Keratinocyte (primary cell): ENCODE measurements at regions not wholly inside any gene's neighbourhood (a gene's known extent, or its start where the extent isn't known, plus 50 kb on each side); places are given as distances from the start of the nearest gene placed in this dataset.

Experiments used
- DNase-seq: peaks from one replicate; pipeline ENCODE4 v3.0.0-alpha.2; 2011; ENCODE audit warnings: low read depth, missing footprints, low spot score
- FAIRE-seq: peaks from 2 replicates; lab custom pipeline; 2011; peaks lifted over from hg19 to GRCh38; lab: Jason Lieb, UNC
- H2AFZ ChIP-seq: 2 replicates; pipeline ENCODE4 v1.6.0; 2012; ENCODE audit warnings: low read length, control low read depth, inconsistent platforms; ENCODE audit not compliant: control insufficient read depth
- H3K27ac ChIP-seq: 2 replicates; pipeline ENCODE4 v1.5.1; 2011; ENCODE audit warnings: low read length; ENCODE audit not compliant: control insufficient read depth, insufficient read depth
- H3K27me3 ChIP-seq: 3 replicates; pipeline ENCODE4 v1.6.0; 2011; ENCODE audit warnings: low read length; ENCODE audit not compliant: control insufficient read depth, insufficient read depth; ENCODE audit errors: extremely low read depth
- H3K36me3 ChIP-seq, 2 experiments: 2 replicates in 1 of 2; 3 replicates in 1 of 2; pipeline ENCODE4 v1.5.1; 2011; ENCODE audit warnings: low read length in 2 of 2, mild to moderate bottlenecking in 1 of 2; ENCODE audit not compliant: control insufficient read depth in 2 of 2, insufficient read depth in 2 of 2; ENCODE audit errors: extremely low read depth in 1 of 2
- H3K4me1 ChIP-seq: 3 replicates; pipeline ENCODE4 v1.5.1; 2011; ENCODE audit warnings: low read length; ENCODE audit not compliant: control insufficient read depth, insufficient read depth; ENCODE audit errors: extremely low read depth
- H3K4me2 ChIP-seq: 3 replicates; pipeline ENCODE4 v1.6.0; 2011; ENCODE audit warnings: low read depth, low read length; ENCODE audit not compliant: control insufficient read depth, insufficient read depth; ENCODE audit errors: extremely low read depth
- H3K4me3 ChIP-seq, 3 experiments: fragments of 200-600 bp in 1 of 3; sonication (generic) in 1 of 3; 2 replicates in 2 of 3; 3 replicates in 1 of 3; pipeline ENCODE4 v1.5.1; 2011 to 2016; ENCODE audit warnings: low read length in 3 of 3, mild to moderate bottlenecking in 3 of 3, control low read depth in 2 of 3, inconsistent platforms in 1 of 3, low read depth in 1 of 3, mixed read lengths in 1 of 3, mixed run types in 1 of 3, moderate library complexity in 1 of 3; ENCODE audit not compliant: control insufficient read depth in 2 of 3, insufficient read depth in 2 of 3; ENCODE audit errors: extremely low read depth in 1 of 3
- H3K79me2 ChIP-seq: 2 replicates; pipeline ENCODE4 v1.6.0; 2012; ENCODE audit warnings: low read length; ENCODE audit not compliant: control insufficient read depth, insufficient read depth
- H3K9ac ChIP-seq: 3 replicates; pipeline ENCODE4 v1.6.0; 2011; ENCODE audit warnings: low read length; ENCODE audit not compliant: control insufficient read depth, insufficient read depth; ENCODE audit errors: extremely low read depth
- H3K9me1 ChIP-seq: 3 replicates; pipeline ENCODE4 v1.6.0; 2011; ENCODE audit warnings: low read length; ENCODE audit not compliant: control insufficient read depth, insufficient read depth; ENCODE audit errors: extremely low read depth
- H3K9me3 ChIP-seq: 2 replicates; pipeline ENCODE4 v1.5.1; 2012; ENCODE audit warnings: low read depth, low read length; ENCODE audit not compliant: control insufficient read depth
- H4K20me1 ChIP-seq: 3 replicates; pipeline ENCODE4 v1.6.0; 2011; ENCODE audit warnings: low read length; ENCODE audit not compliant: control insufficient read depth, insufficient read depth; ENCODE audit errors: extremely low read depth
- EZH2 ChIP-seq: IDR thresholded peaks from one replicate; pipeline ENCODE4 v1.6.1; 2012; ENCODE audit warnings: inconsistent platforms, mild to moderate bottlenecking, low read length, moderate library complexity
- dilution Hi-C: fragments of 300-500 bp; cut with MboI; formaldehyde crosslinking; loops from one replicate; pipeline ENCODE4 v1.7.0; 2020; ENCODE audit warnings: low sequenced_read_pairs; ENCODE audit not compliant: extremely low pct_ligation_motif_present
- TF ChIP-seq, protein P1 (sequence below), 3 experiments: IDR thresholded peaks in 1 of 3; conservative IDR thresholded peaks in 1 of 3; optimal IDR thresholded peaks in 1 of 3; 2 replicates in 2 of 3; 3 replicates in 1 of 3; pipeline versions ENCODE3 to v1.5.1; 2011; ENCODE audit warnings: low read length in 3 of 3, mild to moderate bottlenecking in 3 of 3, moderate library complexity in 2 of 3, control low read depth in 1 of 3, inconsistent platforms in 1 of 3; ENCODE audit not compliant: insufficient read depth in 2 of 3; ENCODE audit errors: extremely low read depth in 1 of 3

DNA sequence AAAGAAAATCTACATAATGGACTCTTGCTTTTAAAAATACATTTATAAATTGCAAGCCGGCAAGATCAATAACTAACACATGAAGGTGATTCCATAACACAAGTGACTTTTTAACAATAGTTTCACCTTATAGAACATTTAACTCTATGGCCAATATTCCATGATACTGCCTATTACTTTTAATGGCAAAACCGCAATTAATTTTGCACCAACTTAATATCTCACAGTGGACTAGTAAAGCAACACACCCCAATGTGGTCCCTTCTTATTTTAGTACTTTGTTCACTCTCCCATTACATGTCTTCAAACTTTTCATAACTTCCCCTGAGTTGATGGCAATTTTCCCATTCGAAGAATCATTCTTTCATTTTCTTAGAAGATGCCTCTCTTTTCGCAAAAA, 351.6 kb upstream of the F9 start:
- H3K9me3 ChIP-seq = no peaks in the 10 kb centered on the region
- no peak overlapping the region for H2AFZ ChIP-seq
- H3K4me1 ChIP-seq = no peaks in the 10 kb centered on the region
- no peak overlapping the region for H3K4me3 ChIP-seq
- H3K4me2 ChIP-seq = no peak overlapping the region
- no peak overlapping the region for H3K27ac ChIP-seq
- H3K9ac ChIP-seq = no peak overlapping the region
- TF ChIP-seq, protein P1, sequence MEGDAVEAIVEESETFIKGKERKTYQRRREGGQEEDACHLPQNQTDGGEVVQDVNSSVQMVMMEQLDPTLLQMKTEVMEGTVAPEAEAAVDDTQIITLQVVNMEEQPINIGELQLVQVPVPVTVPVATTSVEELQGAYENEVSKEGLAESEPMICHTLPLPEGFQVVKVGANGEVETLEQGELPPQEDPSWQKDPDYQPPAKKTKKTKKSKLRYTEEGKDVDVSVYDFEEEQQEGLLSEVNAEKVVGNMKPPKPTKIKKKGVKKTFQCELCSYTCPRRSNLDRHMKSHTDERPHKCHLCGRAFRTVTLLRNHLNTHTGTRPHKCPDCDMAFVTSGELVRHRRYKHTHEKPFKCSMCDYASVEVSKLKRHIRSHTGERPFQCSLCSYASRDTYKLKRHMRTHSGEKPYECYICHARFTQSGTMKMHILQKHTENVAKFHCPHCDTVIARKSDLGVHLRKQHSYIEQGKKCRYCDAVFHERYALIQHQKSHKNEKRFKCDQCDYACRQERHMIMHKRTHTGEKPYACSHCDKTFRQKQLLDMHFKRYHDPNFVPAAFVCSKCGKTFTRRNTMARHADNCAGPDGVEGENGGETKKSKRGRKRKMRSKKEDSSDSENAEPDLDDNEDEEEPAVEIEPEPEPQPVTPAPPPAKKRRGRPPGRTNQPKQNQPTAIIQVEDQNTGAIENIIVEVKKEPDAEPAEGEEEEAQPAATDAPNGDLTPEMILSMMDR (optimal IDR thresholded peaks at IDR 0.05 in 1 of 3, IDR thresholded peaks at IDR 0.05 in 1 of 3, conservative IDR thresholded peaks at IDR 0.05 in 1 of 3; ENCODE audit: extremely low read depth in 1 of 3, insufficient read depth in 2 of 3, low read length in 3 of 3) = no peak
- no peak for TF ChIP-seq EZH2
- H4K20me1 ChIP-seq = no peaks in the 10 kb centered on the region
- H3K36me3 ChIP-seq = no peaks in the 10 kb centered on the region
- FAIRE-seq (no peak), DNase-seq (no peak)
- no peaks in the 10 kb centered on the region for H3K79me2 ChIP-seq
- no peaks in the 10 kb centered on the region for H3K9me1 ChIP-seq
- dilution Hi-C loops = no loop called here
- H3K27me3 ChIP-seq = no peaks in the 10 kb centered on the region

DNA sequence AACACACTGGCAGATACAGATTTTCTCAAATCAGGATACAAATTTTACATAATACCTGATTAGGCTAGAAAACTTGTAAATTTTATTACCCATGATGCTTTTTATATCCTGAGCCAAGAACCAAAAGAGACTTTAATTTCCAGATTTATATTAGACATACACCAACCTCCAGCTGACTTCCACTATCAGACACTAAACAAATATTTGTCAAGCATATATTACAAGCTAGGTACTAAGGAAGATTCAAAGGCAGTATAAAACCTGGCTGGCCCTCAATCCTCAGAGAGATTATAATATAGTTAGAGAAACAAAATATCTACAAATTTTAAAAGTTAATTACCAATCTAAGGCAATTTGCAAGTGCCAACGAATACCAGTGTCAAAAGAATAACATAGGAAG, 357.8 kb upstream of the F9 start:
- no peak overlapping the region for H3K4me2 ChIP-seq
- H3K27me3 ChIP-seq = no peaks in the 10 kb centered on the region
- no peaks in the 10 kb centered on the region for H3K36me3 ChIP-seq
- H3K4me1 ChIP-seq = no peaks in the 10 kb centered on the region
- no peaks in the 10 kb centered on the region for H4K20me1 ChIP-seq
- H3K9ac ChIP-seq = no peak overlapping the region
- DNase-seq (no peak), FAIRE-seq (no peak)
- dilution Hi-C loops = no loop called here
- no peaks in the 10 kb centered on the region for H3K79me2 ChIP-seq
- no peak overlapping the region for H2AFZ ChIP-seq
- TF ChIP-seq, protein P1 (optimal IDR thresholded peaks at IDR 0.05 in 1 of 3, IDR thresholded peaks at IDR 0.05 in 1 of 3, conservative IDR thresholded peaks at IDR 0.05 in 1 of 3; ENCODE audit: extremely low read depth in 1 of 3, insufficient read depth in 2 of 3, low read length in 3 of 3) = no peak
- TF ChIP-seq EZH2 = no peak
- no peak overlapping the region for H3K4me3 ChIP-seq
- H3K9me1 ChIP-seq = no peaks in the 10 kb centered on the region
- H3K9me3 ChIP-seq = no peaks in the 10 kb centered on the region
- no peak overlapping the region for H3K27ac ChIP-seq
